ENCODE measurements at regions not wholly inside any gene's neighbourhood (a gene's known extent, or its start where the extent isn't known, plus 50 kb on each side); places are given as distances from the start of the nearest gene placed in this dataset.
"Not testable (repeated sequence)": the region's sequence is repeated elsewhere in the genome, so short reads cannot be mapped to it uniquely, and the experiment has no call there.

DNA sequence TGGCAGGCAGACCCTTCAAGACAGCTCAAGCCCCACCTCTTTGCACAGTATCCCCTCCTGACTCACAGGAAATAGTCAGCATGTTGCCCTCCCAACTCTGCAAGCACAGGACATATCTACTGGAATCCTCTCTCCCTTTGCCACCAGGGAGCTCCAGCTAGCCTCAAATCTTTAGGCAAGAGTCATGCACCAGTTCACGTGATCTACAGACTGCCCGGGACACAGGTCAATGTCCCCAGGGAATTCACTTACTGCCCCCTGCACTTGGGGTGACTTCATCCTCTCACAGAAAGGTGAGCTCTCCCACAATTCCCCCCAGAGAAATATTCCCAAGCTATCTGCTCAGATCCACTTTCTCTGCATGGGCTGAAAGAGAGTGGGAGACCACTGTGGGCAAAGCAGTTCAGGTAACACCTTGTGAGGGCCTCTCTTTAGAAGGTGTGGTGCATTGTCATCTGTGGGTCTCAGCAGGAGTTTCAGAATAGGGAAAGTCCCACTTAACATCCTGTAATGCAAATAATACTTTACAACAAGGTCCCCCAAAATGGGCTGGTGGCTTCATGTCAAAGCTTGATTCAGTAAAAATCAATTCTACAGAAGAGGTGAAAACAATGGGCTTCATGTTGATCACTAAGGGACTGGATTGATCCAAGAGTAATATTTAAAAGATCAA is 129.9 kb downstream of the NOC3L start:
- DNase-seq, result no peak

GRCh38 chr10:94235461-94235860 is 127.3 kb downstream of the NOC3L start:
- no peak for DNase-seq

DNA sequence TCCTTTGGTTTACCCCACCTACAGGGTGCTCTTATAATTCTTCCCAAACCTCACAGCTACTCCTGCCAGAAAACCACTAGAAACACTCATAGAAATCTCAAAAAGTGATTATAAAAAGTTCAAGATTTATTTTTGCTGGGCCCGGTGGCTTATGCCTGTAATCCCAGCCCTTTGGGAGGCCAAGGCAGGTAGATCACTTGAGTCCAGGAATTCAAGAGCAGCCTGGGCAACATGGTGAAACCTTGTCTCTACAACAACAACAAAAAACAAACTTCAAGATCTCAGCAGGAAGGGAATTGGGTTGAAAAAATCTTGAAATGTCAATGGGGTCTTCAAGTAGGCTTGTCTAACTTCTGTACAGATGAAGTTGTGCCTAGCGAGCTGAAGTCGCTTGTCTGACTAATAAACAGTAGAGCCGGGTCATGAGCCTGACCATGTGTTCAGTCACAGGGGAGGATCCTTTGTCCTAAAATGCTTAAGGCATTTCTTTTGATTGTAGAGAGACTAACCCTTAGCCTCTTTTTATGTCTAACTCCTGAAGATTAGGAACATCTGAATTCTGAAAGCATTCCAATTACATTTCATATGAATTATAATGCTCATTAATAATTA is 124.6 kb downstream of the NOC3L start:
- no peak for DNase-seq

DNA sequence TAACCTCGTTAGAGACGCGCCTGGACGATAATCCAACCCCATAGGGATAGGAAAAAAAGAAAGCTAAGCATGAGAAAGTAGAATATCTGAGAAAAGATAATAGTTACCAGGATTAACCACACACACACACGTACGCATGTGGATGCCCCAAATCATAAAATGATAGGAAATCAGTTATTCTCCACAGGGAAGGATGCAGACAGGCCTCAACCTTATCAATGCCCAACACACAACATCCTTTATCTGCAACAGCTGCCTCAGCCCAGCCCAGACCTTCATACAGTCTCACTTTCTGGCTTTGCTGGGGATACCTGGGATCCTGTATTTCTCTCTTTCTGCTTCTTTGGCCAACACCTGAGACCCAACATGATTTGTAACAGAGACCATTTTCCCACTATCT is 123.0 kb downstream of the NOC3L start:
- DNase-seq, result no peak

DNA sequence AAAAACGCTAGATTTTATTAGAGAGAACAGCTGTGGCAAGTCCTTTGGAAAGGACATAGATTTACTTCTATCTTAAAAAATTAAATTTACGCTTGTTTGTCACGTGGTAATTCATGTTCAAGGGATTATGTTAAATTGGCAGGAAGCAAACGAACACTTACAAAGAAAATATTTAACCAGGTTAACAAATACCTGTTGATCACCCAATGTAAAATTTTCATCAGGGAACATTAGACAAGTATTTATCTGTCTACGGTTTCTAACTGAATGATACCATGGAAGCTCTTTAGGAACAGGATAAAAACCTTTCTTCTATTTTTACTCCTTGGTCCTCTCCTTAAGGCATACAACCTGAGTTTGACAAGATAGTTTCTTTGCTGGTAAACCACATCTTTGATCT is 122.2 kb downstream of the NOC3L start:
- DNase-seq, result no peak

- no peak for DNase-seq
Observed at GRCh38 chr10:94240901-94241300, 121.8 kb downstream of the NOC3L start.

- no peak for DNase-seq
Observed at GRCh38 chr10:94251098-94251497, 111.6 kb downstream of the NOC3L start.

DNA sequence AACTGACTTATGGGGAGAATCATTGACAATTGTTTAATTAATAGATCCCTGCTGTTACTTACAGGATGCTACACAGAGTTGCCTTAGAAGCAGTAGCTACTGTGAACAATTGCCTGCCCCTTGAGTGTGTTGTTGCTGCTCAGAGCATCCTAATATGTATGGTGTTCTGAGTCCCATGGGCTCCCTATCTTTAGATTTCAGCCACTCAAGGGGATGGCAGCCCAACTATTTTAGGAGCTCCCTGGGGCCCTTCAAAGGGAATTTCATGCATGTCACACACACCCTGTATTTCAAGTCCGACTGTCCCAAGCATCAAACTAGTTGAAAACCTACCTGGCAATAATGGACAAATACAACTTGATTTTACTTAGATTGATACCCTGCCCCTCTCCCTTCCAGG is 111.2 kb downstream of the NOC3L start:
- DNase-seq, result no peak

GRCh38 chr10:94257407-94257806 is 105.3 kb downstream of the NOC3L start:
- DNase-seq, result not testable (repeated sequence)

DNA sequence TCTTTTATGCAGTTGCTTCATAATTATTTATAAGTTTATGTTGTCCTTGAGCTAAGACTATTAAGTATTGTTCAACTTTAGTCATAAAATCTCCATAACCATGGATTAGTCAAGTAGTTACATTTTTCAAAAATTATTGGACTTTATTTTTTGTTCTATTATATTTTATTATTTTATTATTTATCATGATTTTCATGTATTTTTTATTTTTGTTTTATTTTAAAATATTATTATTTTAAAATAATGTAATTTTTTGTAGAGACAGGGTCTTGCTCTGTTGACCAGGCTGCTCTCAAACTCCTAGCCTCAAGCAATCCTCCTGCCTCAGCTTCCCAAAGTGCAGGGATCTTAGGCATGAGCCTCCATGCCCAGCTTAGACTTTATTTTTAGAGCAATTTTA is 102.3 kb downstream of the NOC3L start:
- DNase-seq, result no peak

DNA sequence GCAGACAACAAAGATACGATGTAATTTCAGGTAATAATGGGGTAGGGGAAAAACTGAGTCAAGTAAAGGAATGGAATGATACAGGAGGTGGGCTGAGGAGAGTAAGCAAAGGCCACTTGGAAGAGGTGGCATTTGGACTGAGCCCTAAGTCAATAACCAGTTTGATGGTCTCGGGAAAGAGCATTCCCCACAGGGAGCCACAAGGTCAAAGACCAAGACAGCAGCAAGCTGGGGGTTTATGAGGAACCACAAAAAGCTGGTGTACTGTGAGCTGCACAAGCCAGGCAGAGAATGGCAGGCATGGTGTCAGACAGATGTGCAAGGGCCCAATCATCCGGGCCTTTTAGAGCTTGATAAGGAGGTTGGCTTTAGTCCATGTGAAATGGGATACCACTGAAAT is 98.7 kb downstream of the NOC3L start:
- DNase-seq, result no peak

DNA sequence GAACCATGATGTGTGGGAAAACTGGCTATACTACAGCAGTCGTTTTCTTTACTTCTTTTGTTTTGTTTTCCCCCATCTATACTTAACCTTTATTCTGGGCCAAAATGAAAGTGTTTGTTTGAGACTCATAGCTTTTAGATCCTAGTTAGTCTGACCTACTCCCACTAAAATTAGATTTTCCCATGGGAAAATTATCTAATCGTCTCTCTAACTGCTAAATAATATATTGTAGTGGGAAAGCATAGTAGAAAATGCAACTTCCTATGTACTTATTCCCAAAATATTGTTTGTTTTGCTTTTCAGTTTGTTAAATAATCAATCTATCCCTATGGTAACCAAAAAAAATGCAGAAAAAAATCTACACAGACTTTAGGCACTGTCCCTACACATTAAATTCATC is 96.6 kb downstream of the NOC3L start:
- no peak for DNase-seq

DNA sequence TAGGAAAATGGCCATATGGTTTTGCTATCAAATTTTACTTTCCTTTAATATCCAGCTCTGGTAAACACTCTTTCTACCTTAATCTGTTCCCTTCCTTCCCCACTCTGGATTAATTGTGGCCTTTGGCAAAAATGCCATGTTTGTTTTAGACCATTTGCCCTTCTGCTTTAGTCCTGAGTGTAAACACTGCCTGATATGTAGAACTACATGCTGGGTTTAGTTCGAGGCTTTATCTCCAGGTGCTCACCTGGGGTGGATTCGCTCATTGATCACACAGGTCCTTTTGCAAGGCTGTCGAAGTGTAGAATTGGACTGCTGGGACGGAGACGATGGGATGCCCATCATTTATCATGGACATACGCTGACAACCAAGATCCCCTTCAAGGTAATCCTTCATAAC is 94.1 kb downstream of the NOC3L start:
- DNase-seq, result no peak

- no peak for DNase-seq
Observed at GRCh38 chr10:94274142-94274787, 88.5 kb downstream of the NOC3L start.

DNA sequence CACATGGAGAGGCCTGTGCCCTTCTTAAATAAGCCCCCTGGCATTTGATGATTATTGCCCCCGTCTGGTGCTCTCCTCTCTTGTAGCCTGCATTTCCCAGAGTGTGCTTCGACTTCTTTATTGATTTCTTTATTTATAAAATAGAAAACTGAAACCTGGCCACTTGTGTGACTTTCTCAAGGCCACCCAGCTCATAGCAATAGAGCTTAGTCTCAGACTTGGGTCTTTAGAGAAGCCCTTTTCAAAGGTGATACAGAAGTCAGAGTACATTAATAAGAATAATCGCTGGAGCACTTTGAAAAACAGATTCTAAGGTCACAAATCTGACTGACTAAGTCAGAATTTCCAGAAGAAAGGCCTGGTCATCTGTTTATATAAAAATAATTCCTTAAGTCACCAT is 86.6 kb downstream of the NOC3L start:
- no peak for DNase-seq

GRCh38 chr10:94277450-94277849 is 85.3 kb downstream of the NOC3L start:
- no peak for DNase-seq

GRCh38 chr10:94279835-94280709 is 82.7 kb downstream of the NOC3L start:
- DNase-seq, result peak; percentile 66

DNA sequence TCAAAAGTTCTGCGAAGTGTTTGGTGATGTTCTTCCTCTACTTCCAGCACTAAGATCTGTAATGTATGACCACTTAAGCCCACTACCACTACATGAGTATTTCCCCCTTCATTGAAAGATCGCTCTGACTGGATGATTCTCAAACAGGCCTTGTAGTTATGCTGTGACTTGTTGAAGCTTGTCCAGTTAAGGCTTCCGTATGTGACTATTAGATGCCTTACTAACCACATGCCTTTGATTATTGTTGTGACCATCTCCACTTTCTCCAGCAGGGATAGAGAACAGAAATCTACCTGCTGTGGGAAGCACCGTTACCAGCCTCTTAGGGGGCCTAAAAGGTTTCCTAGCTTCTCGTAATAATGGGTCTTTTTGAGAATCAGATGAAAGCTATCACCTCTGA is 81.1 kb downstream of the NOC3L start:
- no peak for DNase-seq

DNA sequence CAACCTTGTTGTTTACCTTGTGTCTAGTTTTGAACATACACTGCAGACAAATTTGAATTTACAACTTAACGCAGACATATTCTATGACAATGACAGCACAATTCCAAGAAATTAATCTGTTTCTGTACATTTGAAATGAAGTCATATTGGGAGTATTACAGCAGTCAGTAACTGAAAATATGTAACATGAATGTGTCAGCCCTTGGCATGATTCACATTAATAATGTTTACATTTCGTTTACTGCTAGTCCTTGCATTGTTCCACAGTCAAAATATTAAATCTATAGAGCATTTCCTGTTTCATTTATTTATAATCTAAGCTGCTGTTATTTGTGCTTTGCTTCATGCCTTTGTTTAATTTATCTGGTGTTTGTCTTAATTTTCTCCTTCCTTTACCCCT is 80.4 kb downstream of the NOC3L start:
- no peak for DNase-seq
